Breast epithelium (tissue), 3 donors: ENCODE measurements at regions not wholly inside any gene's neighbourhood (a gene's known extent, or its start where the extent isn't known, plus 50 kb on each side); places are given as distances from the start of the nearest gene placed in this dataset.

Source experiments
- POLR2A ChIP-seq: fragments of 450-650 bp; IDR thresholded peaks from one replicate; pipeline ENCODE4 v1.6.1; 2016; ENCODE audit warnings: antibody characterized with exemption, mild to moderate bottlenecking, moderate library complexity
- TF ChIP-seq, protein P1 (sequence below), 3 donors: fragments of 450-650 bp; IDR thresholded peaks; one replicate each; pipeline ENCODE4 v1.5.1; 2016 to 2017; ENCODE audit warnings: antibody characterized with exemption in 3 of 3, mild to moderate bottlenecking in 3 of 3, moderate library complexity in 3 of 3

DNA sequence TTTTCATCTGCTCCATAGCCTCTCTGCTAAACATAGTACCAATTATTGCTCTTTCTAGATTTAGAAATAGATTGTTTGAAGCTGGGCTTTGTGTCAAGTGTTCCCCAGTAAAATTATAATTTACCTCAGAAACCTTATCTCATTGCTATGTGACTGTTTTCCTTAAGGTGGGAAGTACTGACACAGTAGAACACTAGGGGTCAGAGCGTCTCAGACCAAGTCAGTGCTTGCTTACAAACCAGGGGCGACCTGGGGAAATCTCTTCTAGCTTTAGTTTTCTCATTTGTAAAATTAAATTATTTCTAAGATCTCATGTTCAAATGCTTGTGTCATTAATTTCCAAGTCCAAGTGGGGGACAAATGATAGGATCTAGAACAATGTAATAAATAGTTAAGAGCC is 360.4 kb downstream of the RAPGEF2 start:
- TF ChIP-seq, protein P1, sequence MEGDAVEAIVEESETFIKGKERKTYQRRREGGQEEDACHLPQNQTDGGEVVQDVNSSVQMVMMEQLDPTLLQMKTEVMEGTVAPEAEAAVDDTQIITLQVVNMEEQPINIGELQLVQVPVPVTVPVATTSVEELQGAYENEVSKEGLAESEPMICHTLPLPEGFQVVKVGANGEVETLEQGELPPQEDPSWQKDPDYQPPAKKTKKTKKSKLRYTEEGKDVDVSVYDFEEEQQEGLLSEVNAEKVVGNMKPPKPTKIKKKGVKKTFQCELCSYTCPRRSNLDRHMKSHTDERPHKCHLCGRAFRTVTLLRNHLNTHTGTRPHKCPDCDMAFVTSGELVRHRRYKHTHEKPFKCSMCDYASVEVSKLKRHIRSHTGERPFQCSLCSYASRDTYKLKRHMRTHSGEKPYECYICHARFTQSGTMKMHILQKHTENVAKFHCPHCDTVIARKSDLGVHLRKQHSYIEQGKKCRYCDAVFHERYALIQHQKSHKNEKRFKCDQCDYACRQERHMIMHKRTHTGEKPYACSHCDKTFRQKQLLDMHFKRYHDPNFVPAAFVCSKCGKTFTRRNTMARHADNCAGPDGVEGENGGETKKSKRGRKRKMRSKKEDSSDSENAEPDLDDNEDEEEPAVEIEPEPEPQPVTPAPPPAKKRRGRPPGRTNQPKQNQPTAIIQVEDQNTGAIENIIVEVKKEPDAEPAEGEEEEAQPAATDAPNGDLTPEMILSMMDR (IDR thresholded peaks at IDR 0.05) = no peak
- no peak for TF ChIP-seq POLR2A
